ENCODE measurements at regions not wholly inside any gene's neighbourhood (a gene's known extent, or its start where the extent isn't known, plus 50 kb on each side); places are given as distances from the start of the nearest gene placed in this dataset.

GRCh38 chrX:137366018-137366633 lies 199.8 kb upstream of the ZIC3 start:
- DNase-seq = no peak

GRCh38 chrX:137363559-137363958 lies 202.4 kb upstream of the ZIC3 start:
- no peak for DNase-seq

- DNase-seq = no peak
These were observed 203.3 kb upstream of the ZIC3 start for GRCh38 chrX:137362583-137362982.

- no peak for DNase-seq
These were observed 211.1 kb upstream of the ZIC3 start for GRCh38 chrX:137354851-137355250.

- DNase-seq = no peak
These were observed 212.5 kb upstream of the ZIC3 start for GRCh38 chrX:137353404-137353803.

GRCh38 chrX:137352101-137352660 lies 213.7 kb upstream of the ZIC3 start:
- no peak for DNase-seq

GRCh38 chrX:137342969-137343368 lies 223.0 kb upstream of the ZIC3 start:
- DNase-seq = no peak

GRCh38 chrX:137313627-137314026 lies 252.3 kb upstream of the ZIC3 start:
- no peak for DNase-seq

GRCh38 chrX:137305404-137305803 lies 260.5 kb upstream of the ZIC3 start:
- no peak for DNase-seq

GRCh38 chrX:137297167-137297566 lies 263.4 kb upstream of the GPR101 start:
- no peak for DNase-seq

- DNase-seq = no peak
These were observed 256.2 kb upstream of the GPR101 start for GRCh38 chrX:137290011-137290410.

GRCh38 chrX:137287191-137287590 lies 253.4 kb upstream of the GPR101 start:
- DNase-seq = no peak

- DNase-seq = no peak
These were observed 252.6 kb upstream of the GPR101 start for GRCh38 chrX:137286423-137286822.

GRCh38 chrX:137278825-137279224 lies 245.0 kb upstream of the GPR101 start:
- DNase-seq = no peak

- no peak for DNase-seq
These were observed 229.6 kb upstream of the GPR101 start for GRCh38 chrX:137263374-137263773.

GRCh38 chrX:137245183-137245582 lies 211.4 kb upstream of the GPR101 start:
- DNase-seq = no peak

GRCh38 chrX:137236837-137237236 lies 203.0 kb upstream of the GPR101 start:
- DNase-seq = no peak

GRCh38 chrX:137234651-137235402 lies 201.0 kb upstream of the GPR101 start:
- no peak for DNase-seq

- no peak for DNase-seq
These were observed 199.7 kb upstream of the GPR101 start for GRCh38 chrX:137233478-137233877.

GRCh38 chrX:137227151-137227550 lies 193.4 kb upstream of the GPR101 start:
- no peak for DNase-seq

- no peak for DNase-seq
These were observed 181.7 kb upstream of the GPR101 start for GRCh38 chrX:137215467-137215866.

GRCh38 chrX:137212078-137212632 lies 178.4 kb upstream of the GPR101 start:
- no peak for DNase-seq

- DNase-seq = no peak
These were observed 164.2 kb upstream of the GPR101 start for GRCh38 chrX:137198040-137198439.

- DNase-seq = no peak
These were observed 162.2 kb upstream of the GPR101 start for GRCh38 chrX:137195991-137196390.

All from retina (tissue), 1 donor.